ENCODE measurements at regions not wholly inside any gene's neighbourhood (a gene's known extent, or its start where the extent isn't known, plus 50 kb on each side); places are given as distances from the start of the nearest gene placed in this dataset.
"Not testable (repeated sequence)": the region's sequence is repeated elsewhere in the genome, so short reads cannot be mapped to it uniquely, and the experiment has no call there.

DNA sequence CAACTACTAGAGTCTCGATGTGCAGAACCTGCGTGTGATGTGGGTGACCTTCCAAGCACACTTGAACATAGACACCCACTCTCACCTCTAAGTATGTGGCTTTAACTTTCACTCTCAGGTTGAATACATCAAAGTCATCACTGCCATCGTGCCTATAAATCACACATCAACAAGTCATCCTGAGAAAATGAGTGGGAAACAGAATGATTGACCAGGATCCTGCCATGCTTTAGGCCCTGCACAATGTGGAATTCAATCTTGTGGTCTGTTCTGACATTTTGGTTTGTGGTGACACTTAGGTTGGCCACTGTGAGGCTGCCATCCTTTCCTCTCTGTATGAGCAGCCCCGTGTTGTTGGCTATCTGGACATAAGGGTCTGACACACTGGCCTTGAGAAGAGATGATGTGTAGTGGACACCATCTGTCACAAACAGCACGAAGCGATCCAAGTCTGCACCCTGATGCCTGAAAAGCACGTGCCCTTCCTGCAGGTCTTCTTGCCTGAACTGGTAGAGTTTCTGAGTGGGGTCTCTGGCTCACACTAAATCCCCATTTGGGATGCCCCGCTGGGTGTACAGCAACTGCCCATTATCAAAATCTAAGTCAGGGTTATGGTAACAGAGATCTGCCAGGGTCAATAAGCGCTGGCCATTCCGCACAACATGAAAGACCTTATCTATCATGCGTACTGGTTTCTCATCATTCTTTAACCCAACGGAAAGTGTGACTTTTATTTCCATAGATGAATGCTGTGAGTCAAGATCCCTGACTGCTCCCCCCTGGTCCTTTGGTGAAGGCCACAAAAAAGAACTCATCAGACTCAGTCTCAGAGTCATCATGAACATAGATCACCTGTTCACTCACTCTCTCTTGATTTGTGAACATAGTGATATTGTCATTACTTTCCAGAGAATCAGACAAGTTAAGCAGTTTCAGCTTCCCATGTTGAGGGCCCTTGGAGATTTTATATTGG, 116.6 kb downstream of the ESM1 start:
- H3K27me3 ChIP-seq = no peaks in the 10 kb centered on the region
- no peak for DNase-seq (ENCODE audit: low spot score in 2 of 2)
- peaks cover 3% of the 10 kb centered on the region for H3K4me1 ChIP-seq
- WGBS = 80% methylated on average over 12 of the region's 12 CpGs
- H3K36me3 ChIP-seq = no peaks in the 10 kb centered on the region
- H3K27ac ChIP-seq = no peak overlapping the region
- no peak overlapping the region for H3K4me3 ChIP-seq
- H3K9me3 ChIP-seq = no peaks in the 10 kb centered on the region
- TF ChIP-seq EP300 (IDR thresholded peaks at IDR 0.05) (no peak), POLR2AphosphoS5 (IDR thresholded peaks at IDR 0.05) (no peak), POLR2A (IDR thresholded peaks at IDR 0.05) (no peak)
- TF ChIP-seq, protein P1, sequence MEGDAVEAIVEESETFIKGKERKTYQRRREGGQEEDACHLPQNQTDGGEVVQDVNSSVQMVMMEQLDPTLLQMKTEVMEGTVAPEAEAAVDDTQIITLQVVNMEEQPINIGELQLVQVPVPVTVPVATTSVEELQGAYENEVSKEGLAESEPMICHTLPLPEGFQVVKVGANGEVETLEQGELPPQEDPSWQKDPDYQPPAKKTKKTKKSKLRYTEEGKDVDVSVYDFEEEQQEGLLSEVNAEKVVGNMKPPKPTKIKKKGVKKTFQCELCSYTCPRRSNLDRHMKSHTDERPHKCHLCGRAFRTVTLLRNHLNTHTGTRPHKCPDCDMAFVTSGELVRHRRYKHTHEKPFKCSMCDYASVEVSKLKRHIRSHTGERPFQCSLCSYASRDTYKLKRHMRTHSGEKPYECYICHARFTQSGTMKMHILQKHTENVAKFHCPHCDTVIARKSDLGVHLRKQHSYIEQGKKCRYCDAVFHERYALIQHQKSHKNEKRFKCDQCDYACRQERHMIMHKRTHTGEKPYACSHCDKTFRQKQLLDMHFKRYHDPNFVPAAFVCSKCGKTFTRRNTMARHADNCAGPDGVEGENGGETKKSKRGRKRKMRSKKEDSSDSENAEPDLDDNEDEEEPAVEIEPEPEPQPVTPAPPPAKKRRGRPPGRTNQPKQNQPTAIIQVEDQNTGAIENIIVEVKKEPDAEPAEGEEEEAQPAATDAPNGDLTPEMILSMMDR (IDR thresholded peaks at IDR 0.05) = no peak

DNA sequence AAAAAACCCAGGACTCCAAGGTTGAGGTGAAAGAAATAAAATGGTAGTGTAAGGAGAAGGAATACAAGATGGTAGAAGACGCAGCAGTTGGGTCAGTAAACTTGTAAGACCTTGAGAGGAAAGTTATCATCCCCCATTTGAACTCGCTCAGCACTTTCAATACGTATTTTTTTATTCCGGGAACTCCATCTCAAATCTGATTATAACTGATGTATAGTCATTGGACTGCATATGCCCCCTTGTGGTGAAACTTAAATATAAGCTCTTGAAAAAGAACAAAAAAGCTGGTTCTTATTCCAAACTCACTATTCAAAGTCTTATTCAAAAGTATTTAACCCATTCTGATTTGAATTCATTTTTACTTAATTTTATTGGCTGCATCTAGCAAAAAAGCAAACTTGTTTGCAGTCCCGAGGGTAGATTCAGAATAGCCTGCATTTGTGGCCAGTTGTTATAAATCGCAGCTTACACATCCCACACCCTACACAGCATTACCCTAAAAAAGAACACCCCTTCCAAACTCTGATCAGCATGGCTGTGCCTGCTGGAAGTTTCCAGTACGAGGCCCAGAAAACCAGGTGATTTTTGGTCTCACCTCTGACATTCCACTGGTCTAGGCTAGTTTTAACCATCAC, 118.0 kb downstream of the ESM1 start:
- no peak overlapping the region for H3K27ac ChIP-seq
- TF ChIP-seq EP300 (IDR thresholded peaks at IDR 0.05) = no peak
- TF ChIP-seq, protein P1 (IDR thresholded peaks at IDR 0.05) = peak; percentile 45 to 62
- no peak for TF ChIP-seq POLR2AphosphoS5 (IDR thresholded peaks at IDR 0.05)
- TF ChIP-seq POLR2A (IDR thresholded peaks at IDR 0.05) = no peak
- H3K9me3 ChIP-seq = no peaks in the 10 kb centered on the region
- H3K27me3 ChIP-seq = no peaks in the 10 kb centered on the region
- peaks cover 3% of the 10 kb centered on the region for H3K4me1 ChIP-seq
- DNase-seq (ENCODE audit: low spot score in 2 of 2) = no peak
- no peaks in the 10 kb centered on the region for H3K36me3 ChIP-seq
- H3K4me3 ChIP-seq = no peak overlapping the region
- 22% methylated on average over 7 of the region's 7 CpGs for WGBS

DNA sequence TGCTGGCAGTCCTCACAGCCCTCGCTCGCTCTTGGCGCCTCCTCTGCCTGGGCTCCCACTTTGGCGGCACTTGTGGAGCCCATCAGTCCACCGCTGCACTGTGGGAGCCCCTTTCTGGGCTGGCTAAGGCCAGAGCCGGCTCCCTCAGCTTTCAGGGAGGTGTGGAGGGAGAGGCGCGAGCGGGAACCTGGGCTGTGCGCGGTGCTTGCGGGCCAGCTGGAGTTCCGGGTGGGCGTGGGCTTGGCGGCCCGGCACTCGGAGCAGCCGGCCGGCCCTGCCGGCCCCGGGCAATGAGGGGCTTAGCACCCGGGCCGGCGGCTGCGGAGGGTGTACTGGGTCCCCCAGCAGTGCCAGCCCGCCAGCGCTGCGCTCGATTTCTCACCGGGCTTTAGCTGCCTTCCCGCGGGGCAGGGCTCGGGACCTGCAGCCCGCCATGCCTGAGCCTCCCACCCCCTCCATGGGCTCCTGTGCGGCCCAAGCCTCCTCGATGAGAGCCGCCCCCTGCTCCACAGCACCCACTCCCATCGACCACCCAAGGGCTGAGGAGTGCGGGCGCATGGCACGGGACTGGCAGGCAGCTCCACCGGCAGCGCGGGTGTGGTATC, 120.4 kb downstream of the ESM1 start:
- not testable (repeated sequence) for DNase-seq (ENCODE audit: low spot score in 2 of 2); H3K27me3 ChIP-seq; H3K4me1 ChIP-seq; H3K36me3 ChIP-seq; H3K9me3 ChIP-seq; H3K4me3 ChIP-seq; H3K27ac ChIP-seq
- WGBS = 96% methylated on average over 5 of the region's 44 CpGs

DNA sequence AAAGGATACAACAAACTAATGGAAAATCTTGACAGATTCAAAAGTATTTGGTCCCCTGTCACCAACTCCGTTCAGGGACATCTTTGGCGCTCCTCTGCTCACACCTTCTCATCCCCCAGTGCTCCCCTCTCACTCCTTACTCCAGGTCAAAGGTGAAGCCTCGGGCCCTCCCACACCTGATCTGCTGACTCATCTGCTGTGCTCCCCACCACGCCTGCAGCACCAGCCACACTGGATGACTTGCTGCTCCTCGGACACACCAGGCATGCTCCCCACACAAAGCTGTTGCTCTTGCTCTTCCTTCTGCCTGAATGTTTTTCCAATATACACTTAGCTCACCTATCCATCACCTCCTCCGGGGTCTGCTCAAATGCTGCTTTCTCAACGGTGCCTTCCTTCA, 123.4 kb downstream of the ESM1 start:
- no peak for TF ChIP-seq EP300 (IDR thresholded peaks at IDR 0.05)
- TF ChIP-seq POLR2AphosphoS5 (IDR thresholded peaks at IDR 0.05) = no peak
- TF ChIP-seq, protein P1 (IDR thresholded peaks at IDR 0.05) = no peak
- no peak for TF ChIP-seq POLR2A (IDR thresholded peaks at IDR 0.05)
- 77% methylated on average over 7 of the region's 7 CpGs for whole genome bisulfite sequencing
- no peak overlapping the region for H3K27ac ChIP-seq

DNA sequence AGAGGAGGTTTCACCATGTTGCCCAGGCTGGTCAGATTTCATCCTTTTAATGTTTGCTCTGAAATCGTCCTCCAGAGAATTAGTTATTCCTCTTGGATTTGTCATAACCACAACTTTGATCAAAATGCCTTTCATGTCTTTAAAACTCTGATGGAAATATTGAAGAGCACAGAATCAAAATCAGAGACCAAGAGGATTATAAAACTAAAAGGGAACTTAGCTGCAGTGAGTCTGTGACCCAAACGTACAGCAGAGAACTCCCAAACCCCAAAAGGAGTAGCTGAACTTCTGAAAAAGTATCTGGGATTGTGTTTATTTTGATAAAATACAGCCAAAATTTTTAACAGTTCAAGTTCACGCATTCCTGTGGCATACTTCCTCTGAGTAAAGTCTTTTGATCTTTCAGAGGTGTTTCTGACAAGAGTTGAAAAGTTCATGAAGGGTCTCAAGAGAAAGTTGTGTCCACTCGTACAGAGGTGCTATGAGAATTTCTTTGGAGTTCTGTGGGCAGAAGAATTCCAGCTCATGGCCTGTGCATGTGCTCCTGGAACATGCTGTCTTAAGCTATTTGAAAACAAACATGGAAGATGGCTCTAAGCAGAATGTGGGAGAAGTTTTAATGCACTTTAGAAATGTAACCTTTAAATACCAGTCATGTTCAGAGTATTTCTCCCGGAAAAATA, 124.0 kb downstream of the ESM1 start:
- DNase-seq (ENCODE audit: low spot score in 2 of 2) = no peak
- TF ChIP-seq, protein P1 (IDR thresholded peaks at IDR 0.05) = no peak
- TF ChIP-seq EP300 (IDR thresholded peaks at IDR 0.05) (no peak), POLR2A (IDR thresholded peaks at IDR 0.05) (no peak), POLR2AphosphoS5 (IDR thresholded peaks at IDR 0.05) (no peak)
- Histone ChIP-seq H3K9me3 (peaks cover 4% of the 10 kb centered on the region), H3K4me3 (no peak overlapping the region), H3K36me3 (no peaks in the 10 kb centered on the region), H3K4me1 (no peaks in the 10 kb centered on the region), H3K27ac (no peak overlapping the region), H3K27me3 (no peaks in the 10 kb centered on the region)
- 54% methylated on average over 5 of the region's 5 CpGs for WGBS

More for the DNA sequence above, 123.4 kb downstream of the ESM1 start:
- Histone ChIP-seq H3K4me1 (peaks cover under 1% of the 10 kb centered on the region), H3K9me3 (peaks cover 4% of the 10 kb centered on the region), H3K4me3 (no peak overlapping the region), H3K36me3 (no peaks in the 10 kb centered on the region), H3K27me3 (no peaks in the 10 kb centered on the region)
- DNase-seq (ENCODE audit: low spot score in 2 of 2) = no peak

Data from suprapubic skin (tissue), 4 donors.